Activated gamma-delta T cell (primary cell): ENCODE measurements at regions not wholly inside any gene's neighbourhood (a gene's known extent, or its start where the extent isn't known, plus 50 kb on each side); places are given as distances from the start of the nearest gene placed in this dataset.

Experiments used
- DNase-seq: peaks from one replicate; lab custom pipeline; 2025; lab: John Stamatoyannopoulos, UW

GRCh38 chrX:39828971-39829370 lies 268.8 kb downstream of the BCOR start:
- no peak for DNase-seq

DNA sequence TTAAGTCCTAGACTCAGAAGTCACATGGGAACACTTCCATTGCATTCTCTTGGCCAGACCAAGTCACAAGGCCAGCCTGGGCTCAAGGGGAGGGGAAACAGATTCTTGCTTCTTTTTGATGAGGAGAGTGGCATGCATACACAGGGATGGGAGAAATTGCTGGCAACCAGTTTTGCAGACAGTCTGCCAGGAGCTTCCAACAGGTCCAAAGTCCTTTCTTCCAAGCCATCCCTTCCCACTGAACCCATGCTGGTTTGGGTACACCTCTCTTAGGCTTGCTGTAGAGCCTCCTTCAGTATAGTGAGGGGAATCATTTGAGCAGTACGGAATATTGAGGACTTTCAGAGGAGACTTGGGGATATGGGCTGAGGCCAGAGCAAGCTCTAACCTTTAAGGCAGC lies 267.8 kb downstream of the BCOR start:
- DNase-seq, result no peak

GRCh38 chrX:39830414-39830813 lies 267.3 kb downstream of the BCOR start:
- DNase-seq, result no peak

DNA sequence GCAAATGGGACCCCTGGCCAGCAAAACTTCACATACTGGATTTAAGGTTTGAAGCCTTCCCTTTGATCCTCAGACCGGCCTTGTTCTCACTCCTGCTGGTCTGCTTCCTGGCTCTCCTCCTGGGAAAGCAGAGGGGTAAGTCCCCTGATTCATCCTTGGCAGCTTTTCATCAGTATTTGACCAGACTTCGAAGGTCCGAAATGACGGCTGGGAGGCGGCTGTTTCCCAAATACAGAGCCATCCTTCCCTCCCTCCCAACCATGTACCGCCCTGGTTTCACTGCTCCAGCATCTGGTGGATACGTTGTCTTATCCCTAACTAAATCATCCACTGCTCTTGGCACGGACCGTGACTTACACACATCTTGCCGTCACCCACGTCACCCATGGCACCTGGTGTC lies 265.5 kb downstream of the BCOR start:
- no peak for DNase-seq

DNA sequence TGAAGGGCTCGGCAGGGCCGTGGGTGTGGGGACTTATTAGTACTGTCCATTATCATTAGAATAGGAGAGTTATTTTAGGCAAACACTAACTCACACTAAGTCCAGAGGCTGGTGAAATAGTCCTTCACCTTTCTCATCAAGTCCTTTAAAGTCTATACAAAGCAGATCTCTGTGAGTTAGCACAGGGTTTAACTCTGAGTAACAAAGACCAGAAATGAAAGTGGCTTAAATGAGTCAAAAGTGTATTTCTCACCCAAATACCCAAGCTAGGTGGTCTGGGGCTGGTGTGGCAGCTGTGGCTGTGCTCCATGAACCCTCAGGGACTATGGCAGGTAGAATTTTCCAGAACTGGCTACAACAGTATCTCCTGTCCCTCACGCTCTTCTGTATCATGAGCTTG lies 263.2 kb downstream of the BCOR start:
- DNase-seq, result no peak

- DNase-seq, result no peak
Observed at GRCh38 chrX:39835241-39835640, 262.5 kb downstream of the BCOR start.

GRCh38 chrX:39835776-39836175 lies 262.0 kb downstream of the BCOR start:
- DNase-seq, result no peak

DNA sequence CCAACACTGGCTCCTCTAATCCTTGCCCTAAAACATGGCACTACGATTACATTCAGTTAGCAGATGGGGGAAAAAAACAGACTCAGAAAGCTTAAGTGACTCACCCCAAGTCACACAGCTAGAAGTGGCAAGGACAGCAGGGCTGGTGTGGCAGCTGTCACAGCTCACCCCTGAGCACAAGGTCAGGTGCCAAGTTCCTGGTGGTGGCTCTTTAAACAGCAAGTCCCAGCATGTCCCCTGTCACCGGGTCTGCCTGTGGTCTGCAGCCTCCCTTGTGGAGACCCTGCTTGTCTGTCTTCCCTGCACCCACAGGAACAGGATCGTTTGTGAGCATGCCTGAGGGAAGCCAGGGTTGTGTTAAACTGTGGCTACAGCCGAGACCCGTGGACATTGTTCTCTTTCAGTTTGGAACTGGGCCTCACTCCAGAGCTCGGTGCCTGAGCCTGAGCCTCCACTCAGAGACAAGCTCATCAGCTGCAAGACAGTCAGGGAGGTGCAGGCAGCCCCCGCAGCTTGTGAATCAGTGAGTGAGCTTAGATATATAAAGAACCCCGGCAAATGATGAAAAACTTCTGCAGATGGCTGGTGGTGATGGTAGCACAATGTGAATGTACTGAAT lies 260.8 kb downstream of the BCOR start:
- DNase-seq, result no peak

GRCh38 chrX:39837688-39838087 lies 260.1 kb downstream of the BCOR start:
- DNase-seq, result no peak

DNA sequence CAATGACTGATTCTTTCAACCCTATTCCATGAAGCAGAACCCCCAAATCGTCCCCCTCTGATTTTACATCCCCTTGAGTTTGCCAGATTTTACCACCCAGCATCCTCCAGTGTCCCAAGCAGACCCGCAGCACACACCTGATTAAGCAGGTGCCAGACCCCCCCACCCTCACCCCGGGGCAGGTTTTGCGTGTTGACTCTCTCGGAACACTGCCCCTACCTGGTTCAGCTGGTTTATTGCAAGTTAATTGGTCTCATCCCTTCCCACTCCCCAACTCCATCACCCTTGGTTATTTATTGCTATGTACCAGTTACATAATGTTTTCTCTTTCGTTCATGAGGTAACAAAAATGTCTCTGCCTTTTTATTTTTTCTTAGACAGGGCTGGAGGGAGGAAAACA lies 258.4 kb downstream of the BCOR start:
- DNase-seq, result no peak

DNA sequence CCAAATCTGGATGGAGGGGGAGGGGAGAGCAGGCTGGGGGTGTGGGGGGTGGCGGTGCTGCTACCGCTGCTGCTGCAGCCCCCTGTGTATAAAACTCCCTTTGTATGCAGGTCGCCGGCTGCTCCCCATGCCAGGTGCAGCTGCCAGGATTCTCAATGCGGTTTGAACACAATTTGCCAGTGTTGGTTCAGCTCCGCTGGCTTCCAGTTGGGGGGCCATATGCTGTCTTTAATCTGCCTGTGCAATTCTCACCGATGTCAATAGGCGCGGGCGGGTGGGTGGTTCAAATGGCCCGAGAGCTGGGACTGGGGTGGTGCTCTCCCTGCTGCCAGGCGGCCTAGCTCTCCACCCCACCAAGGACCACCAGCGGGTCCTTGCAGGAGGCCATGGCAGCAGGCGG lies 257.6 kb downstream of the BCOR start:
- DNase-seq, result no peak

DNA sequence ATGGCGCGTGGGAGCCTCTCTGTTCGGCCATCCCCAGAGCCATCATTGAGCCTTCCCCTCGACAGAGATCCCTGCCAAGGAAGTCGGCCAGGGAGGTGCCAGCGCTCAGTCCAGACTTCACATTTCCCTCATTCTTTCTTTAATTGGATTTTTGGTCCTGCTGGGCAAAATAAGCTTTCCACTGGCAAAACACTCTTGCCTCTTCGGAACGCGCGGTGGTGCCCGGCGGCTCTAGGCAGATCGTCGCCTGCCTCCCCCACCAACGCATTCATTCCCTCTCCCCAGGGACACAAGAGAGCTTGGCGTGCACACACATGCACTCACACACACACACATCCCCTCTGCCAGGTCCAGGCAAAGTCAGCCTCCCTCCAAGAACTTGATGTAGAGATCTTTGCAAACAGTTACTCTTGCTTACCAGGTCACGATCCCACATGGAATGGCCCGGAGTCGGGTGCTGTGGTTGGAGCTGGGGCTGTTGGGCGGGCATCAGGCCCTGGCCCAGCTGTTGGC lies 257.1 kb downstream of the BCOR start:
- no peak for DNase-seq

DNA sequence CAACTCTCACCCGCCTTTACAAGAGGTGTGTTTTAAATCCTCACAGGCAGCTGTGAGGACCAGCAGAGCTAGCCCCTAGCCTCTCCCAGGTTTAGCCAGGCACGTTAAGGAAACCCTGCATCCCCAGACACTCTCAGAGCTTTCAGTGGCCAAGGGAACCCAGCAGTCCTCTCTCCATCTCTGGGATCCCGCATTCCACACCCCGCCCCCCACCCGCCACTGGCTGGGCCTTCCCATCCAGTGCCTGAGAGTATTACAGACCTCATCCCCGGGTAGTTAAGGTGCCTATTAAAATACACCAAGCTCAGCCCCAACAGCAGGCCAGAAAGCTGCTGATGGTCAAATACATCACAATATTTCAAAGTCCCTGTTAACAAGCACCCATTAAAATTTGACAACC lies 256.2 kb downstream of the BCOR start:
- no peak for DNase-seq

DNA sequence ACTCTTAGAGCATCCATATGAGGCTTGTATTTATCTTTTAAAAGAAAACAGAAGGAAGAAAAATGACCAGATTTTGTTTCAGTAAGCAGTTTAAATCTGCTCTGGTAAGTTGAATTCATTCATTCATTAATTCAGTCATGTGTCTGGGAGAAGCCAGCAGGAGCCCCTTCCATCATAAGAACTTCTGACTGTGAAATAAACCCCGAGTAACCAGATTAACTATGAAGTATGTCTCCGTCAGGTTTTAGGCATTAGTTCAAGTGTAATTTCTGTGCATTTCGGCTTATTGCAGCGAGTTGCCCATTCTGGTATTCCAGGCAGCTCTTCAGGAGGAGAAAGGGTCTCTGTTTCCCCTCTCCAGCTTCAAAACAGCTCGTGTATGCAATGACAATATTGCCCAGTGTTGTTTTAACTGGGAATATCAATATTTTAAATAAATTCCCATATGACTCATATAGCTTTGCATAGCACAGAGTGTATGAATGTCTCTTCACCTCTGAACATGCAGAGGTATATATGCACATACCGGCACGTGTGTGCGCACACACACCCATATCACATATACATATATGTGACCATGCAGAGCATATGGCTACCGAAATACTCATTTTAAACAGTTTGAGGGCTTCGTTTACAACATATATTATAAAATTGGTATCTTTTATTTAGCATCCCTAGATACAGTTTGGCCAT lies 255.3 kb downstream of the BCOR start:
- no peak for DNase-seq

DNA sequence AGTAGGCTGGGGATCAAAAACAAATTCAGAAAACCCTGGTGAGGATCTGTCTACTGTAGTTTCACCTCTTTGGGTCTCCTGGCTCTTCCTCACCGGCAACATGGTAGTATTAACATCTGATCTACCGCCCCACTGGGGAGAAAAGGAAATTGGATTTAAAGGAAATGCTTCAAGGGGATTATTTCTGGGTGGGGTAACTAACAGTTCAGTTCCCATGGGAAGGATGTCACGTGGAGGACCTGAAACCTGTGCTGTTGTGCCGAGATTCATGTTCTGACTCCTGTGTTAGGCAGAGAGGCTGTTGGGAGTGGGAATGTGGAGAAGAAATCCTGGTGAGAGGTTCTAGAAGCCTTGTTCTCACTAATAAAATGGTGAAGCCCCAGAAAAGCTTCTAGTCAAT lies 254.4 kb downstream of the BCOR start:
- DNase-seq, result no peak

- no peak for DNase-seq
Observed at GRCh38 chrX:39845233-39845632, 252.5 kb downstream of the BCOR start.

- no peak for DNase-seq
Observed at GRCh38 chrX:39846460-39846859, 251.3 kb downstream of the BCOR start.

- DNase-seq, result no peak
Observed at GRCh38 chrX:39848243-39848642, 249.5 kb downstream of the BCOR start.

GRCh38 chrX:39848900-39849299 lies 248.9 kb downstream of the BCOR start:
- DNase-seq, result no peak

DNA sequence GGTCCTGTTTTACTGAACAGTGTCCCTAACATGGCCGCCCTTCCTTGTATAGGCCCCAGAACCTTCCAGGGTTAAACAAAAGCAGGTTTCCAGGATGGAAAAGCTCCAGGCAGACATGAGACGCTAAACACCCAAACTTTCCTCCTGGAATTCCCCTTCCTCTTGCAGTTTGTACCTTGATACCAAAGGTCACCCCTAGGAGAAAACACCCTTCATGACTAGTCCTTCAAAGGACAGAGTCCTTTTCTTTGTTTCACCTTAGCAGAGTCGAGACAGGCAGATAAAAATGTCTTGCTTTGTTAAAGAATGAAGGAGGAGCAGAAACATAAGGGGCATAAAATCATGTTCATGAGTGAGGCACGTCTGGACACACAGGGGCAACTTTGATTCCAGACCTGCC lies 247.5 kb downstream of the BCOR start:
- no peak for DNase-seq

GRCh38 chrX:39850630-39851152 lies 247.1 kb downstream of the BCOR start:
- DNase-seq, result no peak

DNA sequence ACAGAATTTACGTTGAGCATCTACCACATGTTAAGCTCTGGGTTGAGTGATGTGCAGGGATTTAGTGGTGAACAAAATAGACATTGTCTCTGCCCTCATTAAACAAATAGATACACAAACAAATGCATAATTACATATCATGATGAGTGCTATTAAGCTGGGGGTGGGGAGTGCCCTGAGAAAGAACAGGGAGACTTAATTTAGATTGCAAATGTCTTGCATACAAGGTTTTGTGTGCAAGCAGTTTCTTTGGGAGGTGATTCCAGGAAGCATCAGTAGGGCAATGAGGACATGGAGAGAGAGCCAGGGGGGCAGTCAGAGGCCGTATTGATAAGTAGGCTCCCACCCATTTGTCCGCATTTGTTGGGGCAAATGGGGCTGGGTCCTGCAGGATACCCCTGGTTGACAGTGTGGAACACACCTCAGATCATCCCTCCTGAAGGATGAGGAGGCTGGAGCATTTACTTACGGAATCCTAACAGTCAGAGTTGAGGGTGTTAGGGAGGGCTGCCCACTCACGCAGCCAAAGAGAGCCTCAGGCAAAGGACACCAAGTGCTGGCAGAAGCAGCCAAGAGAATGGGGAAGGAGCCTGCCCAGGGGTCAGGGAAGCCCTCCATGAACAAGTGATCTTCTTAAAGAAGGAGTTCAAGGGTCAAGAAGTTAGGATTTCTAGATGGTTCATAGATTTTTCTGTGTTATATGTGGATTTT lies 245.9 kb downstream of the BCOR start:
- no peak for DNase-seq

DNA sequence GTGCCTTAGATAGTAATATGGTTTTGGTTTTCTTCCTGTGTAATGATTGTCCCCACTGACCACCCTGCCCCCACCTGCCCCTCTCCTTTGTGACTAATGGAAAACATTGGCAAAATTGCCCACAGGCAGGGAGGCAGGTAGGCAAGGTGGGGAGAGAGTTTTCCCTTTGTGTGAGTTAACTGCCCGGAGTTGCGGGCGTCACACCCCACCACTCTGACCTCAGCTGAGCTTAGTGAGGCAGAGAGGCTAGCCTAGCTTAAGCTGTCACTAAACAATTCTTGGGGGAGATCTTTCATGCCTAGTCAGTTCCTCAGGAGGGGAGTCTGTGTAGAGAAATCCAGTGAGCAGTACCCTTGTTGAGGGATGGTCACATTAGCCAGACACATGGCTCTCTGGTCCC lies 245.3 kb downstream of the BCOR start:
- DNase-seq, result no peak
